ENCODE measurements at regions not wholly inside any gene's neighbourhood (a gene's known extent, or its start where the extent isn't known, plus 50 kb on each side); places are given as distances from the start of the nearest gene placed in this dataset.

DNA sequence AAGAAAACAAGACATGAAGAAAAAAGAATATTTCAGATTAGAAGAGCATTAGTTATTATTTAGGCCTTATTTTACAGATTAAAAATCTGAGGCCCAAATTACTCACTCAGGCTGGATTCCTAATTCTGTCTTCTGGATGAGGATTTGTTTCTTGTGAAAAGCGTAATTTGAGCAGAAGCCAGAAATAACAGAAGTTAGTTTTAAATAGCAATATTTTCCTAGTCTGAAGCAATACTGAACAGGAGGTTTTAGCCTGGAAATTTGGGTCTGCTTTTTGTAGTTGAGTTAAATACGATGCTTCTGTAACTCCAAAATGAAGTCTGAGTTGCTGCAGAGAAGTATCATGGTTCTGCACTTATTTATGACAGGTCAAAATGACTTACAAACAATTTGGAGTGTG lies 124.9 kb downstream of the RTL3 start:
- H3K4me3 ChIP-seq (ENCODE audit: low read length in 3 of 3) = no peak overlapping the region
- no peaks in the 10 kb centered on the region for H3K36me3 ChIP-seq (ENCODE audit: control insufficient read depth in 2 of 3, insufficient read depth in 3 of 3, low read length in 3 of 3)
- TF ChIP-seq, protein P1, sequence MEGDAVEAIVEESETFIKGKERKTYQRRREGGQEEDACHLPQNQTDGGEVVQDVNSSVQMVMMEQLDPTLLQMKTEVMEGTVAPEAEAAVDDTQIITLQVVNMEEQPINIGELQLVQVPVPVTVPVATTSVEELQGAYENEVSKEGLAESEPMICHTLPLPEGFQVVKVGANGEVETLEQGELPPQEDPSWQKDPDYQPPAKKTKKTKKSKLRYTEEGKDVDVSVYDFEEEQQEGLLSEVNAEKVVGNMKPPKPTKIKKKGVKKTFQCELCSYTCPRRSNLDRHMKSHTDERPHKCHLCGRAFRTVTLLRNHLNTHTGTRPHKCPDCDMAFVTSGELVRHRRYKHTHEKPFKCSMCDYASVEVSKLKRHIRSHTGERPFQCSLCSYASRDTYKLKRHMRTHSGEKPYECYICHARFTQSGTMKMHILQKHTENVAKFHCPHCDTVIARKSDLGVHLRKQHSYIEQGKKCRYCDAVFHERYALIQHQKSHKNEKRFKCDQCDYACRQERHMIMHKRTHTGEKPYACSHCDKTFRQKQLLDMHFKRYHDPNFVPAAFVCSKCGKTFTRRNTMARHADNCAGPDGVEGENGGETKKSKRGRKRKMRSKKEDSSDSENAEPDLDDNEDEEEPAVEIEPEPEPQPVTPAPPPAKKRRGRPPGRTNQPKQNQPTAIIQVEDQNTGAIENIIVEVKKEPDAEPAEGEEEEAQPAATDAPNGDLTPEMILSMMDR (IDR thresholded peaks at IDR 0.05; ENCODE audit: borderline replicate concordance, extremely low read depth, insufficient read depth) = no peak
- H3K4me1 ChIP-seq (ENCODE audit: control insufficient read depth in 2 of 3, insufficient read depth in 2 of 3, low read depth in 1 of 3, low read length in 3 of 3) = no peaks in the 10 kb centered on the region
- DNase-seq (no peak), FAIRE-seq (no peak)
- no peak overlapping the region for H3K27ac ChIP-seq (ENCODE audit: low read depth in 2 of 2, low read length in 2 of 2)
- no peak overlapping the region for H3K9ac ChIP-seq (ENCODE audit: low read length in 3 of 3)
- H3K27me3 ChIP-seq (ENCODE audit: control insufficient read depth, insufficient read depth, low read length) = no peaks in the 10 kb centered on the region
- no peaks in the 10 kb centered on the region for H3K9me3 ChIP-seq (ENCODE audit: control insufficient read depth in 2 of 3, insufficient read depth in 1 of 3, low read length in 3 of 3)
- intact Hi-C loops (cut with DNase I) = no loop called here

DNA sequence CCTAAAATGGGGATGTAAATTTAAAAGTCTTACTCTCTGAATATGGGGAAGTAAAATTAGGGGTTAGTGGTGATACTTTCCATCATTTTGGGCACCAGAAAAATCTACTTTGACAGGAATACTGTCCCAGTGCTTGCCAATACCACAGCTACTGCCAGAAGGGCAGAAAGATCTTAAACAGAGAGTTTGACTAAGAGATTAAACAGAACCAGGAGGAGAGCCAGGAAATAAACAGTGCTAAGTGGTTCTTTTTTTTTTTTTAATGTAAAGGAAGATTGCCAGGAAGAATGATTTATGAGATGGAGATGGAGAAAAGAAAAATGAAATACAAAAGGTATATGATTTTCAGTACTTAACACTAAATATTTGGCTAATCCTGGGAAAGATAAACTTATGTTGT lies 126.8 kb downstream of the RTL3 start:
- FAIRE-seq = no peak
- no peaks in the 10 kb centered on the region for H3K4me1 ChIP-seq (ENCODE audit: control insufficient read depth in 2 of 3, insufficient read depth in 2 of 3, low read depth in 1 of 3, low read length in 3 of 3)
- H3K9me3 ChIP-seq (ENCODE audit: control insufficient read depth in 2 of 3, insufficient read depth in 1 of 3, low read length in 3 of 3) = no peaks in the 10 kb centered on the region

GRCh38 chrX:78527818-78528217 lies 131.3 kb downstream of the RTL3 start:
- H3K4me3 ChIP-seq (ENCODE audit: low read length in 3 of 3) = no peak overlapping the region
- no peak for DNase-seq

More for the DNA sequence above, 126.8 kb downstream of the RTL3 start:
- no peaks in the 10 kb centered on the region for H3K27me3 ChIP-seq (ENCODE audit: control insufficient read depth, insufficient read depth, low read length)
- H3K9ac ChIP-seq (ENCODE audit: low read length in 3 of 3) = no peak overlapping the region
- no peak overlapping the region for H3K27ac ChIP-seq (ENCODE audit: low read depth in 2 of 2, low read length in 2 of 2)
- TF ChIP-seq, protein P1 (IDR thresholded peaks at IDR 0.05; ENCODE audit: borderline replicate concordance, extremely low read depth, insufficient read depth) = no peak
- no peak overlapping the region for H3K4me3 ChIP-seq (ENCODE audit: low read length in 3 of 3)
- intact Hi-C loops (cut with DNase I) = no loop called here
- DNase-seq = no peak
- H3K36me3 ChIP-seq (ENCODE audit: control insufficient read depth in 2 of 3, insufficient read depth in 3 of 3, low read length in 3 of 3) = no peaks in the 10 kb centered on the region

More at GRCh38 chrX:78527818-78528217, 131.3 kb downstream of the RTL3 start:
- Histone ChIP-seq H3K36me3 (ENCODE audit: control insufficient read depth in 2 of 3, insufficient read depth in 3 of 3, low read length in 3 of 3) (no peaks in the 10 kb centered on the region), H3K9me3 (ENCODE audit: control insufficient read depth in 2 of 3, insufficient read depth in 1 of 3, low read length in 3 of 3) (no peaks in the 10 kb centered on the region), H3K27me3 (ENCODE audit: control insufficient read depth, insufficient read depth, low read length) (no peaks in the 10 kb centered on the region), H3K27ac (ENCODE audit: low read depth in 2 of 2, low read length in 2 of 2) (no peak overlapping the region), H3K4me1 (ENCODE audit: control insufficient read depth in 2 of 3, insufficient read depth in 2 of 3, low read depth in 1 of 3, low read length in 3 of 3) (no peaks in the 10 kb centered on the region), H3K9ac (ENCODE audit: low read length in 3 of 3) (no peak overlapping the region)
- no peak for FAIRE-seq
- TF ChIP-seq, protein P1 (IDR thresholded peaks at IDR 0.05; ENCODE audit: borderline replicate concordance, extremely low read depth, insufficient read depth) = no peak
- intact Hi-C loops (cut with DNase I) = no loop called here
